WERI-Rb-1 (cell line): ENCODE measurements at regions not wholly inside any gene's neighbourhood (a gene's known extent, or its start where the extent isn't known, plus 50 kb on each side); places are given as distances from the start of the nearest gene placed in this dataset.
A peak's percentile ranks its signal among the peaks of the same experiment; 100 is the strongest.

Source experiments
- DNase-seq: peaks from one replicate; pipeline ENCODE4 v3.0.0-alpha.2; 2020
- H3K27ac ChIP-seq: fragments of 250-450 bp; sonication (Bioruptor Pico); 2 replicates; pipeline ENCODE4 v1.5.1; 2020; ENCODE audit warnings: mild to moderate bottlenecking, moderate library complexity
- H3K27me3 ChIP-seq: fragments of 250-450 bp; sonication (Bioruptor Pico); 2 replicates; pipeline ENCODE4 v1.5.1; 2021; ENCODE audit warnings: mild to moderate bottlenecking, low read depth, moderate library complexity; ENCODE audit not compliant: insufficient read depth, severe bottlenecking
- H3K36me3 ChIP-seq: fragments of 250-450 bp; sonication (Bioruptor Pico); 2 replicates; pipeline ENCODE4 v1.5.1; 2020; ENCODE audit warnings: mild to moderate bottlenecking, moderate library complexity
- H3K4me3 ChIP-seq: 2 replicates; pipeline ENCODE4 v1.5.1; 2011; ENCODE audit warnings: low read depth, mild to moderate bottlenecking, control low read depth, low read length
- H3K9me3 ChIP-seq: fragments of 250-450 bp; sonication (Bioruptor Pico); 2 replicates; pipeline ENCODE4 v1.5.1; 2021; ENCODE audit warnings: mild to moderate bottlenecking, moderate library complexity; ENCODE audit not compliant: severe bottlenecking
- CTCF ChIP-seq: IDR thresholded peaks from 2 replicates; pipeline ENCODE4 v1.5.1; 2011; ENCODE audit warnings: low read depth, mild to moderate bottlenecking, control low read depth, inconsistent platforms, low read length

- Histone ChIP-seq H3K27me3 (peaks cover 48% of the 10 kb centered on the region), H3K4me3 (no peak overlapping the region), H3K9me3 (no peaks in the 10 kb centered on the region), H3K36me3 (no peaks in the 10 kb centered on the region), H3K27ac (no peak overlapping the region)
- peak; percentile 89 for TF ChIP-seq CTCF
- DNase-seq, result peak; percentile 75
Measured at GRCh38 chr17:65278050-65278819, 141.1 kb downstream of the RGS9 start.

- H3K4me3 ChIP-seq, result no peak overlapping the region
- TF ChIP-seq CTCF, result no peak
Measured at GRCh38 chr17:65277576-65277975, 140.4 kb downstream of the RGS9 start.

More at GRCh38 chr17:65277576-65277975, 140.4 kb downstream of the RGS9 start:
- Histone ChIP-seq H3K36me3 (no peaks in the 10 kb centered on the region), H3K27me3 (peaks cover 45% of the 10 kb centered on the region), H3K9me3 (no peaks in the 10 kb centered on the region), H3K27ac (no peak overlapping the region)
- DNase-seq, result no peak
